Neural progenitor cell (in vitro differentiated cells): ENCODE measurements at regions not wholly inside any gene's neighbourhood (a gene's known extent, or its start where the extent isn't known, plus 50 kb on each side); places are given as distances from the start of the nearest gene placed in this dataset.

Source experiments
- EZH2 ChIP-seq: fragments of 200-600 bp; sonication (generic); IDR thresholded peaks from 2 replicates; pipeline ENCODE4 v1.6.1; 2017; ENCODE audit warnings: antibody characterized with exemption, mild to moderate bottlenecking, moderate library complexity
- TF ChIP-seq, protein P1 (sequence below): fragments of 200-600 bp; sonication (generic); IDR thresholded peaks from 2 replicates; pipeline ENCODE4 v1.5.1; 2017; ENCODE audit warnings: antibody characterized with exemption, mild to moderate bottlenecking

DNA sequence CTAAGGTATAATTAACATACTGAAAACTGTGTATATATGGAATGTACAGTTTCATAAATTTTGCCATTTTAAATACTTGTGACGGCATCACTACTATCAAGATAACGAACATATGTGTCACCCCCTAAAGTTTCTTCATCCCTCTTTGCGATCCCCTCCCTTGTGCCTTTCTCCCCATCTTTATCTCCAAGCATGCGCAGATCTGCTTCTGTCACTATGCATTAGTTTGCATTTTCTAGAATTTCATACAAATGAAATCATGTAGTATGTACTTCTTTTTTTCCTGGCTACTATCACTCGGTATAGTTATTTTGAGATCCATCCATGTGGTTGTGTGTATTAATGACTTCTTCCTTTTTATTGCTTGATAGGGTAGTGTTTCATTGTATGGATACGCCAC lies 154.9 kb downstream of the ZNF648 start:
- TF ChIP-seq EZH2, result no peak
- TF ChIP-seq, protein P1, sequence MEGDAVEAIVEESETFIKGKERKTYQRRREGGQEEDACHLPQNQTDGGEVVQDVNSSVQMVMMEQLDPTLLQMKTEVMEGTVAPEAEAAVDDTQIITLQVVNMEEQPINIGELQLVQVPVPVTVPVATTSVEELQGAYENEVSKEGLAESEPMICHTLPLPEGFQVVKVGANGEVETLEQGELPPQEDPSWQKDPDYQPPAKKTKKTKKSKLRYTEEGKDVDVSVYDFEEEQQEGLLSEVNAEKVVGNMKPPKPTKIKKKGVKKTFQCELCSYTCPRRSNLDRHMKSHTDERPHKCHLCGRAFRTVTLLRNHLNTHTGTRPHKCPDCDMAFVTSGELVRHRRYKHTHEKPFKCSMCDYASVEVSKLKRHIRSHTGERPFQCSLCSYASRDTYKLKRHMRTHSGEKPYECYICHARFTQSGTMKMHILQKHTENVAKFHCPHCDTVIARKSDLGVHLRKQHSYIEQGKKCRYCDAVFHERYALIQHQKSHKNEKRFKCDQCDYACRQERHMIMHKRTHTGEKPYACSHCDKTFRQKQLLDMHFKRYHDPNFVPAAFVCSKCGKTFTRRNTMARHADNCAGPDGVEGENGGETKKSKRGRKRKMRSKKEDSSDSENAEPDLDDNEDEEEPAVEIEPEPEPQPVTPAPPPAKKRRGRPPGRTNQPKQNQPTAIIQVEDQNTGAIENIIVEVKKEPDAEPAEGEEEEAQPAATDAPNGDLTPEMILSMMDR, result no peak
